IPS-NIHi7 (cell line): ENCODE measurements at regions not wholly inside any gene's neighbourhood (a gene's known extent, or its start where the extent isn't known, plus 50 kb on each side); places are given as distances from the start of the nearest gene placed in this dataset.

ENCODE experiments used
- DNase-seq: peaks from one replicate; pipeline ENCODE4 v3.0.0; 2012; ENCODE audit warnings: mixed read lengths; ENCODE audit errors: extremely low spot score

- no peak for DNase-seq
Observed at GRCh38 chr10:62548686-62549085, 174.5 kb downstream of the ZNF365 start.

GRCh38 chr10:62550173-62550572 lies 176.0 kb downstream of the ZNF365 start:
- no peak for DNase-seq

- peak; percentile 75 for DNase-seq
Observed at GRCh38 chr10:62554632-62555199, 180.5 kb downstream of the ZNF365 start.

- no peak for DNase-seq
Observed at GRCh38 chr10:62559481-62560200, 185.5 kb downstream of the ZNF365 start.

GRCh38 chr10:62560201-62560819 lies 186.1 kb downstream of the ZNF365 start:
- DNase-seq: no peak

- no peak for DNase-seq
Observed at GRCh38 chr10:62561151-62561550, 187.0 kb downstream of the ZNF365 start.

- DNase-seq: no peak
Observed at GRCh38 chr10:62562101-62562500, 187.9 kb downstream of the ZNF365 start.

- DNase-seq: no peak
Observed at GRCh38 chr10:62562795-62563194, 188.6 kb downstream of the ZNF365 start.

- no peak for DNase-seq
Observed at GRCh38 chr10:62573929-62574328, 199.8 kb downstream of the ZNF365 start.

- no peak for DNase-seq
Observed at GRCh38 chr10:62577076-62577475, 202.9 kb downstream of the ZNF365 start.

GRCh38 chr10:62577666-62578291 lies 203.6 kb downstream of the ZNF365 start:
- DNase-seq: no peak

- no peak for DNase-seq
Observed at GRCh38 chr10:62578301-62578700, 204.1 kb downstream of the ZNF365 start.

GRCh38 chr10:62578916-62579315 lies 204.7 kb downstream of the ZNF365 start:
- no peak for DNase-seq

GRCh38 chr10:62580396-62580795 lies 206.2 kb downstream of the ZNF365 start:
- DNase-seq: no peak

GRCh38 chr10:62581351-62581750 lies 207.2 kb downstream of the ZNF365 start:
- DNase-seq: no peak

GRCh38 chr10:62582101-62582705 lies 208.0 kb downstream of the ZNF365 start:
- no peak for DNase-seq

GRCh38 chr10:62582804-62583208 lies 208.6 kb downstream of the ZNF365 start:
- DNase-seq: no peak

GRCh38 chr10:62583876-62584615 lies 209.9 kb downstream of the ZNF365 start:
- DNase-seq: no peak

GRCh38 chr10:62584731-62585130 lies 210.6 kb downstream of the ZNF365 start:
- no peak for DNase-seq

GRCh38 chr10:62585211-62585775 lies 211.1 kb downstream of the ZNF365 start:
- DNase-seq: no peak

- DNase-seq: no peak
Observed at GRCh38 chr10:62587011-62587410, 212.8 kb downstream of the ZNF365 start.
